Smooth muscle cell (in vitro differentiated cells): ENCODE measurements at regions not wholly inside any gene's neighbourhood (a gene's known extent, or its start where the extent isn't known, plus 50 kb on each side); places are given as distances from the start of the nearest gene placed in this dataset.

Source experiments
- DNase-seq: peaks from one replicate; lab custom pipeline; 2025; ENCODE audit not compliant: unreplicated experiment; lab: John Stamatoyannopoulos, UW
- H2AFZ ChIP-seq: fragments of 200-600 bp; sonication (generic); 2 replicates; pipeline ENCODE4 v1.6.0; 2016; ENCODE audit warnings: antibody characterized with exemption, low read depth, mild to moderate bottlenecking
- H3F3A ChIP-seq: fragments of 200-600 bp; sonication (generic); 2 replicates; pipeline ENCODE4 v1.6.0; 2017; ENCODE audit warnings: antibody characterized with exemption, low read depth
- H3K27ac ChIP-seq: fragments of 200-600 bp; sonication (generic); 2 replicates; pipeline ENCODE4 v1.5.1; 2016; ENCODE audit warnings: low read depth, mild to moderate bottlenecking
- H3K27me3 ChIP-seq: fragments of 200-600 bp; sonication (generic); 2 replicates; pipeline ENCODE4 v1.6.1; 2016; ENCODE audit warnings: low read depth, mild to moderate bottlenecking
- H3K36me3 ChIP-seq: fragments of 200-600 bp; sonication (generic); 2 replicates; pipeline ENCODE4 v1.5.1; 2016; ENCODE audit warnings: low read depth
- H3K4me1 ChIP-seq: fragments of 200-600 bp; sonication (generic); 2 replicates; pipeline ENCODE4 v1.5.1; 2016; ENCODE audit warnings: low read depth
- H3K4me2 ChIP-seq: fragments of 200-600 bp; sonication (generic); 2 replicates; pipeline ENCODE4 v1.6.0; 2016; ENCODE audit warnings: mild to moderate bottlenecking
- H3K4me3 ChIP-seq: fragments of 200-600 bp; sonication (generic); 2 replicates; pipeline ENCODE4 v1.5.1; 2016; ENCODE audit warnings: mild to moderate bottlenecking
- H3K79me2 ChIP-seq: fragments of 200-600 bp; sonication (generic); 2 replicates; pipeline ENCODE4 v1.6.0; 2016; ENCODE audit warnings: low read depth, mild to moderate bottlenecking
- H3K9ac ChIP-seq: fragments of 200-600 bp; sonication (generic); 2 replicates; pipeline ENCODE4 v1.6.0; 2016; ENCODE audit warnings: low read depth
- H3K9me3 ChIP-seq: fragments of 200-600 bp; sonication (generic); replicated peaks from 2 replicates; pipeline ENCODE4 v1.5.1; 2016; ENCODE audit warnings: low read depth
- H4K20me1 ChIP-seq: fragments of 200-600 bp; sonication (generic); 2 replicates; pipeline ENCODE4 v1.6.0; 2016; ENCODE audit warnings: low read depth
- CTCF ChIP-seq: fragments of 200-600 bp; sonication (generic); IDR thresholded peaks from 2 replicates; pipeline ENCODE4 v1.5.1; 2017; ENCODE audit warnings: borderline replicate concordance, mild to moderate bottlenecking, antibody characterized with exemption; ENCODE audit not compliant: insufficient read depth, poor library complexity, severe bottlenecking
- WGBS: methylation state at CpG from one replicate; pipeline ENCODE4 v1.1.7; 2016; ENCODE audit warnings: low lambda C conversion rate; 5-methylcytosine and 5-hydroxymethylcytosine counted together

GRCh38 chr14:104322531-104323366 lies 184.4 kb downstream of the KIF26A start:
- H2AFZ ChIP-seq, result no peak overlapping the region
- no peaks in the 10 kb centered on the region for H3K9me3 ChIP-seq
- no peak overlapping the region for H3K4me2 ChIP-seq
- no peak for DNase-seq
- H3K27me3 ChIP-seq, result no peaks in the 10 kb centered on the region
- no peak for TF ChIP-seq CTCF
- H3F3A ChIP-seq, result no peaks in the 10 kb centered on the region
- no peaks in the 10 kb centered on the region for H4K20me1 ChIP-seq
- H3K4me3 ChIP-seq, result no peak overlapping the region
- 77% methylated on average over 28 of the region's 28 CpGs for WGBS
- no peaks in the 10 kb centered on the region for H3K4me1 ChIP-seq
- no peak overlapping the region for H3K9ac ChIP-seq
- no peaks in the 10 kb centered on the region for H3K36me3 ChIP-seq
- H3K27ac ChIP-seq, result no peak overlapping the region
- H3K79me2 ChIP-seq, result no peaks in the 10 kb centered on the region

DNA sequence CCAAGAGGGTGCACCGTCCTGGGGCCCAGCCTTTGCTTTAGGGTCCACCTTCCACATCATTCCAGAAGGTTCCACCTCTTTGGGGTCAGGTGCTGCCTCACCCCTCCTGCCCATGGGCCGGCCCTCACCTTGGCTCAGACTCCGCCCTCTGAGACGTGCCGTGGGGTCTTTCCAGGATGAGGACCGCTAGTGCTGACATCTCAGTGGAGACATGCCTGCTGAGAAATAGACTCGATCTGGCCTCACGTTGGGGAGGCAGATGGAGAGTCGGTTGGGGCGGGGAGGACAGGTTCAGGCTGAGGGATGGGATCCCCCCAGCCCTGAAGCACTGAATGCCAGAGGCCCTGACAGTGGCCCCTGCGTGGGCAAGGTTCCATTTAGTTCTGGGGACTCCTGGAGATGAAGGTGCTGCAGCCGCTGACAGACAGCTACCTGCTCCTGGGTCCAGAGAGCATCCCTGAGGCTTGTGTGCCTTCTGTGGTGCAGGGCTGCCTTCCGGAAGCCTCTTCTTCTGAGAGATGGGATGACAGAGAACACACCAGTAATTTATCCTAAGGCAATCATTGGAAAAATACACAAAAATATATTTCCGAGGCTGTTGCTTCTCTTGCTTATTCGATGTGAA lies 185.3 kb downstream of the KIF26A start:
- Histone ChIP-seq H3K36me3 (no peaks in the 10 kb centered on the region), H3K9ac (no peak overlapping the region), H4K20me1 (no peaks in the 10 kb centered on the region), H3K79me2 (no peaks in the 10 kb centered on the region), H3K9me3 (no peaks in the 10 kb centered on the region), H3K27ac (no peak overlapping the region), H3K4me3 (no peak overlapping the region), H3F3A (no peaks in the 10 kb centered on the region), H2AFZ (no peak overlapping the region), H3K4me2 (no peak overlapping the region), H3K4me1 (no peaks in the 10 kb centered on the region), H3K27me3 (no peaks in the 10 kb centered on the region)
- no peak for TF ChIP-seq CTCF
- 88% methylated on average over 15 of the region's 15 CpGs for WGBS
- no peak for DNase-seq

DNA sequence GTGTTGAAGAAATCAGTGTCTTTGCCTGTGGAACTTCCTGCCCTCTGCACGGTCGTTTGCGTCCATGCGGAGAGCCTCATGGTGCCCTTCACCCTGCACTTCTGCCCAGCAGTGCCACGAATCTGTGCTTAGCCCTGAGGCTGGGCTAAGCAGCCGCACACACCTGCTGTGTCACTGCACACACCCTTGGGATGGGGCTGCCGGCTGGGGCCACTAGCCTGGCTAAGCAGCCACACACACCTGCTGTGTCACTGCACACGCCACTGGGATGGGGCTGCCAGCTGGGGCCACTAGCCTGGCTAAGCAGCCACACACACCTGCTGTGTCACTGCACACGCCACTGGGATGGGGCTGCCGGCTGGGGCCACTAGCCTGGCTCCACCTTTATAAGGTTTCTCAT lies 188.5 kb downstream of the KIF26A start:
- WGBS, result 88% methylated on average over 10 of the region's 10 CpGs

More for the DNA sequence above, 188.5 kb downstream of the KIF26A start:
- Histone ChIP-seq H4K20me1 (no peaks in the 10 kb centered on the region), H2AFZ (no peak overlapping the region), H3K9ac (no peak overlapping the region), H3K4me3 (no peak overlapping the region), H3K36me3 (no peaks in the 10 kb centered on the region), H3K27ac (no peak overlapping the region), H3K79me2 (no peaks in the 10 kb centered on the region), H3K4me1 (no peaks in the 10 kb centered on the region), H3K4me2 (no peak overlapping the region), H3K27me3 (no peaks in the 10 kb centered on the region), H3F3A (no peaks in the 10 kb centered on the region), H3K9me3 (no peaks in the 10 kb centered on the region)
- TF ChIP-seq CTCF, result no peak
- DNase-seq, result no peak
